Limb (tissue), 2 donors: ENCODE measurements at regions not wholly inside any gene's neighbourhood (a gene's known extent, or its start where the extent isn't known, plus 50 kb on each side); places are given as distances from the start of the nearest gene placed in this dataset.

Source experiments
- DNase-seq, 2 donors: peaks; one replicate each; pipeline ENCODE4 v3.0.0-alpha.2; 2016; ENCODE audit errors: extremely low spot score in 2 of 2

DNA sequence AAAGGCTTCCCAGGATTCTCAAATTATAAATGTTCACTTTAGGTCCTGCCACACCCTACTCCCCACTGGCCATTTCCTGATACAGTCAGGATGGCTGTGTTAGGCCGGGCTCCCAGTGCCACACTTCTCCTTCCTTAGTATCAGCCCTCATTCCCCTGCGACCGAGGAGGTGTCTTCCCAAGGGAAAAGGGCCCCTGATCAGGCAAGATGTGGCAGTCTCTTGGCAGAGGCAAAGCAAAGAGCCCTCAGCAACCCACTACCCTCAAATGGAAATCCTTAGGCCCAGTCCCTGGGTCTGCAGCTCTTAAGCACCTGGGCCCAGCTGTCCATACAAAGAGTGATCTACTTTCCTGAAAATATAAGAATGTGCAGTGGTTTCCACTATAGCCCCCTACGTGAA lies 96.5 kb upstream of the VASH1 start:
- no peak for DNase-seq

DNA sequence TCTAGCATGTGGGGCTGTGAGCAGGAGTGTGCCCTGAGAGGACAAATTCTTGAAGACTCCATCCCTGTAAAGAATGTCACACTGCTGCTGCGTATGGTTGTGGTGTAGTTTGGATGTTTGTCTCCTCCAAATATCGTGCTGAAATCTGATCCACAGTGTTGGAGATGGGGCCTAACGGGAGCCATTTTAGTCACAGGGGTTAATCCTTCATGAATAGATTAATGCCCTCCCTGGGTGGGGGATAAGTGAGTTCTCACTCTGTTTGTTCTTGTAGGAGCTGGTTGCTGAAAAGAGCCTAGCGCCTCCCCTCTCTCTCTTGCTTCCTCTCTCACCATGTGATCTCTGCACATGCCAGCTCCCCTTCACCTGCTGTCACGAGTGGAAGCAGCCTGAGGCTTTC lies 94.5 kb upstream of the VASH1 start:
- no peak for DNase-seq

DNA sequence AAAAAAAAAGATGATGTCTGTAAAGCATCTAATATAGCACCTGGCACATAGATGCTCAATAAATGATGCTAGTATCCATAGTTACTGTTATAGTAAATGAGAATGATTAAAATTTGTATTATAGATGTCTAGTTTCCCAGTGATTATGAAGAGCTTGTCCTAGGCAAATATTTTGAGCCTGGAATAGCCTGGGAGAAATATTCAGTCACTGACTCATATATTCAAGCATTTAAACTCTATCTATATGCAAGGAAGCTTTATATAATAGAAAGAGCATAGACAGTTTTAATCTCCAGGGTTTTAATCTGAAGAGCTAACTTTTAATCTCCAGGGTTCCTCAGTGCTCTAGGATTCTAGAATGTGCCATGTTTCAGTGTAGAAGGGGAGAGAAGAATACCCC lies 91.5 kb upstream of the VASH1 start:
- DNase-seq, result no peak

DNA sequence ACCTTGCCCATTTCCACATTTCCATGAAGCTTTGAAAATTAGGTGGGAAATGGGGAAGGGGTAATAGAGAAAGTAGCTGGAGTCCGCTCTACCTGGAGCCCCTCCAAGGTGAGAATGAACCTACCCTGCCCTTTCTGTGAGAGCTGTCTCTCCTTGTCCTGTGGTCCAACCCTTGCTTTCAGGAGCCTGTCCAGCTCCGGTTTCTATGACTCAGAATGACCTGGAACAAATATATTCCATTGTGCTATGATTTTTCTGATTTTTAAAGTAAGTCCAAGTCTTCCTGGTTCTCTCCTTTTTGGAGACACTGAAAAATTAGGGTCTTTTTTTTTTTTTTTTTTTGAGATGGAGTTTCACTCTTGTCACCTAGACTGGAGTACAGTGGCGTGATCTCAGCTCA lies 89.1 kb upstream of the VASH1 start:
- no peak for DNase-seq

DNA sequence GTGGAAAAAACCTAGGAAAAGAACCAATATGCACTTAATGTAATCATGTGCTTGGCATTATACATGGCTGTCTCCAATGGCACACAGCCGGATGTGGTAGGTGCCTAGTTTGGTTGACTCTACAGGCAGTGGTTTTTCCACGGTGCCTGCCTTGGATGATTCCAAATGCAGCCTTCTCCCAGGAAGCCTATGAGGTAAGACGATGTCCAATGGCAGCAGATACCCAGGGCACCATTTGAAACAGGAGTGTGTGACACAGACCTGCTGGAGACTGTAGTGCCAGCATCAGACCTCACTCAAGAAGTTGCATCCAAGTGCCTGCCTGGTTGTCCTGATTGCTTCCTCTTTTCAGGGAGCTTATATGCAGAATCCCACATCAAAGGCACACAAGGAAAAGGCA lies 88.0 kb upstream of the VASH1 start:
- DNase-seq, result no peak

DNA sequence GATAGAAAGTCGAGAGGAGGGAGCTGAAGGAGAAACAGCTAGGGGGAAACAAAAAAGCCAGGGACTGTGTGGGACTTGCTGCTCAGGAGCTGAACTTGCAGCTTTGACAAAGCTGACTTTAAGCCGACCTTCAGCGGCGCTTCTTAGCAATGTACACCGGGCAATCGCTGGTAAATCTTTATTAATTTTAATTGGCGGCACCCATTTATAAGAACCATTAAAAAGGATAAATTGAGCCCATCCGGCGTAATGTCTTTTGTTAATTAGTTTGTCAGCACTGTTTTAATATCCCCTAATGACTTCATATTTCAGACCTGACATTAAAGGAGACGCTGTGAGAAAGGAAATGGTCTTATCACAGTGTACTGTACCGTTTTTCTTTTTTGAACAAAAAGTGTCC lies 86.2 kb upstream of the VASH1 start:
- DNase-seq, result no peak

DNA sequence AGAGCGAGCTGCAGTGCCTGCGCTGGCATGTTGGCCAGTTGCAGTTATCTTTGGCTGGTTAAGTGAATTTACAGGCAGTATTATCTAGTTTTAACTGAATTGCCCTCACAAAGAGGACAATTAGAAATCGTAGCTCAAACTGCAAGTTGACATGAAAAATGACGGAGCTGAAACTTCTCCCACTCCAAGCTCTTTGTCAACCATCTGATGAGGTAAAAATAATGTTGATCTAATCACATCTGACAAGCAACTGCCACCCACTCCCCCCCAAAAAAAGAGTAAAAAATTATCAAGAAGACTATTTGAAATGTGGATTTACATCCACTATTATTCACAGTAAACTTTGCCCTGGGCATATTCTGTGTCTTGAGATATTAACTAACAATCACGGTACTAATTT lies 84.7 kb upstream of the VASH1 start:
- no peak for DNase-seq

DNA sequence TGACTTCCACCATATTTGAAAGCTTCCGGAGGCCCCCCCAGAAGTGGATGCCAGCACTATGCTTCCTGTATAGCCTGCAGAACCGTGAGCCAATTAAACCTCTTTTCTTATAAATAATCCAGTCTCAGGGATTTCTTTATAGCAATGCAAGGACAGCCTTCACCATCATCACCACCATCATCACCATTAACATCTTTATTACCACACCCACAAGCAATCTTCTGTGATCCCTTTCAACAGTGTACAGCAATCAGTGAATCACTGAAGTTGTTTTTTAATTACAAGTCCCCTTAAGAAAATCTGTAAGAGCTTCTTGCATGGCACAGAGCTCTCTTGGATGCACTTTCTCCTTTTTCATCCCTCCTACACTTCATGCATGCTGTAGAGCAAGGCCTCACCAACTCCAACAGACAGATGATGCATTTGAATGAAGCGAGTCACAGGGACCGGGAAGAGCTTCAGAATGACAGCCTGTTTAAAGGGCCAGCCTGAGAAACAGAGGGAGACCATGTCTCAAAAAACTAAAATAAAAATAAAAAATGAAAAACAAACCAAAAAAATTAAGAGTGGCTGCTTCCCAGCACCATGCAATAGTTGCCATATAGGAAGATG lies 83.6 kb upstream of the VASH1 start:
- DNase-seq, result no peak

DNA sequence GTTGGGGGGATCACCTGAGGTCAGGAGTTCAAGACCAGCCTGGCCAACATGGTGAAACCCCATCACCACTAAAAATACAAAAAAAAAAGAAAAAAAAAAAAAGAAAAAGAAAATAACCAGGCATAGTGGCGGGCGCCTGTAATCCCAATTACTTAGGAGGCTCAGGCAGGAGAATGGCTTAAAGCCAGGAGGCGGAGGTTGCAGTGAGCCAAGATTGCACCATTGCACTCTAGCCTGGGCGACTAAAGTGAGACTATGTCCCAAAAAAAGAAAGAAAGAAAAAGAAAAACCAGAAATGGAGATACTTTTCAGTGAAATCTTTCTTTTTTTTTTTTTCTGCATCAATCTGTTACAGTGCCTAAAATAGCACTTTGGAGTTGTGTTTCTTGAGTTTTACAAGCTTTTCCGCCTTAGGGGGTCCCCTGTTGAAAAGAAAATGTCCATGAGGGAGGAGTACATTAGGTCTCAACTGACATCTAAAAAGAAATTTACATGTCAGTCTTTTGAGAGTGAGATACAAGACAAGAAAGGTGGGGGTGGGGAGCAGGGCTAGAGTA lies 82.9 kb upstream of the VASH1 start:
- DNase-seq, result no peak

DNA sequence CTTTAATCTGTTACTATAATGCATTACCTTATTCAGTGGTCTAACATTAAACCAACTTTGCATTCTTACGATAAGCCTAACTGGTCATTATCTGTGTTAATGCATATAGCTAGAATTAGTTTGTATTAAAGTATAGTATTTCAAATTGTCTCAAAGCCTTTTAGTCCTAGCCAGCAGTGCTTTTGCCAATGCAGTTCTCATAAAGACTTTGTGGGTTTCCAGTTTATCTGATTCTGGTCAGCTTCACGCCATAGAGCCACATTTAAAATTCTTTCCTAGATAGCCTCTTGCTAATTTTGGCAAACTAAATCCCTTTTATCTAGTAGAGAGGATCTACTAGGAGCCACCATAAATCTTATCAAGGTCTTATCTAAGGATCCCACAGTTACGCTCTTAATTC lies 78.9 kb upstream of the VASH1 start:
- no peak for DNase-seq

DNA sequence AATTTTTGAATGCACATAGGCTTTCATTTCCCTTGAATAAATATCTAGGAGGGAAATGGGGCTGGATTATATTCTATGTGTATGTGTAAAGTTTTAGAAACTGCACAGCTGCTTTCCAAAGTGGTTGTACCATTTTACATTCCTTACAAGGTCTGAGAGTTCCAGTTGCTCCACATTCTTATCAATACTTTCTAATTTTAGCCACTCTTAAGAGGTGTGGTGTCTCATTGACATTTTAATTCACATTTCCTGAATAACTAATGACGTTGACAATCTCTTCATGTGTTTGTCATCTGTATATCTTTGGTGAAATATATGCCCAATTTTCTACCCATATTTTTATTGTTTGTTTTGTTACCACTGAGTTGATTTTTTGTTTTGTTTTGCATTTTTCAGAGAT lies 74.6 kb upstream of the VASH1 start:
- DNase-seq, result no peak

DNA sequence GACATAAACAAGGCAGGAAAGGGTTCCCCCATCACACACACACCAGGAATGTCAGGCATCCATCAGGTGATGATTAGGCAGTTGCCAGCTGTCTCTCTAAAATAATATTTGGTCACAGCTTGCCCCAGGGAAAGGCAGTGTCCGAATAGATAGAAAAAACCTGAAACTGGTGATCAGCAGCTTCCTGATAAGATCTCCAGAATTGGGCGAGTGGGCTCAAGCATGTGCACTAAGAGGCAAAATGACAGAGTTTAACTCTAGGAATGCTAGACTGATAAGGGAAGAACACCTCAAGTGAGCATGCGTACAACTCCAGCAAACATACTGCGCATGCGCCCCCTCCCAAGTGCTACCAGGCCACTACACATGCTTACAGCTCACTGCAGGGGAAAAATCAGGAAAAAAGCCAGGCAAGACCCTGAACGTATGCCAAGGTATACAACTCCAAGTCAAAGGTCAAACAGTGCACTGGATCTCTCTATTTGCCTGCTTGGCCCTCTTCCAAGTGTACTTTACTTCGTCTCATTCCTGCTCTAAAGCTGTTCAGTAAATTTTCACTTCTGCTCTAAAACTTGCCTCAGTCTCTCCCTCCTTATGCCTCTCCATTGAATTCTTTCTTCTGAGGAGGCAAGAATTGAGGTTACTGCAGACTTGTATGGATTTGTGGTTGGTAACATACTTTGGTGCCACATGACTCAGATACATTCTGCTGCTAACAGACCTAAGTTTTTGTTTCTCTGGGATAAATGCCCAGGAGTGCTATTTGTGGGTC lies 73.5 kb upstream of the VASH1 start:
- DNase-seq, result no peak

DNA sequence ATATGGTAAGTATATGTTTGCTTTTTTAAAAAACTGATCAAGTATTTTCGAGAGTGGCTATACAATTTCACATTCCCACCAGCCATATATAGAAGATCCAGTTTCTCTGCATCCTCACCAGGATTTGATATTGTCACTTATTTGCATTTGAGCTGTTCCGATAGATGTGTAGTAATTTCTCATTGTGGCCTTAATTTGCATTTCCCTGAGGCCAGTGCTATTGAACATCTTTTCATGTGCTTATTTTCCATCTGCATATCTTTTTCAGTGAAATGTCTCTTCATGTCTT lies 72.9 kb upstream of the VASH1 start:
- no peak for DNase-seq

DNA sequence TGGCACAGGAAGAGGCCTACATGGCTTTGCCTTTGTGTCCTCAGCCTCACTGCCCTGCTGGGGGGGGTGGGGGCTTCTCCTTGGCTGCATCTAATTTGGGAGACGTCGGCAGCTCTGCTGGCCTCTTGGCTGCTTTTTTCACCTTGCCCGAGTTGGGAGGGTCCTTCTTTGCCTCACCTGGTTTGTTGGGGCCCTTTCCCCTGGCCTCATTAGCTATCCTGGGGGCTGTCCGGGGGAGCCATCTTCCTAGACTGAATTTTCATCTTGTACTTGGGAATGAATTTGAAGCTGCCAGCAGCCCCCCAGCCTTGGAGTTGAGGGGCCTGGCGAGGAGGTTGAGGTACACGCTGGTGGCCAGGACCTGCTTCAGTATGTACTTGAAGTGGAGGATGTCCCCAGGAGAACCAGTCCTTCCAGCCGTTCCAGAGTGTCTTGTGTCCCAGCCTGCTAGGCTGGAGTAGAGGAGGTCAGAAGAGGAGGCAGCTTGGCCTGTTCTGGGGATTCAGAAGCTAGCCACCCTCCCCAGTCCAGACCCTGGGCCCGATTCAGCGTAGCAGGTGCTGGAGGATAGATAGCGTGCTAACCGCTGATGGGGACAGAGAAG lies 70.7 kb upstream of the VASH1 start:
- DNase-seq, result no peak

DNA sequence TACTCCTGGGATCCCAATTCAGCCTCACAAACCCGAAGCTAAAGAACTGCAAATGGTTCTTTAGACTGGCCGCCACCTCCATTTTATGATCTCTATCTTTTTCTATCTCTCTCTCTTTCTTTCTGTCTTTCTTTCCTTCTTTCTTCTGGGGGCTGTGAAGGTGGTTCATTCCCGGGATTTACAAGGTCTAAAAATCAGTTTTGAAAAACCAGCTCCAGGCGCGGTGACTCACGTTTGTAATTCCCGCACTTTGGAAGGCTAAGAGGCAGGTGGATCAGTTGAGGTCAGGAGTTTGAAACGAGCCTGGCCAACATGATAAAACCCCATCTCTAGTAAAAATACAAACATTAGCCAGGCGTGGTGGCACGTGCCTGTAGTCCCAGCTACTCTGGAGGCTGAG lies 67.2 kb upstream of the VASH1 start:
- DNase-seq, result no peak

DNA sequence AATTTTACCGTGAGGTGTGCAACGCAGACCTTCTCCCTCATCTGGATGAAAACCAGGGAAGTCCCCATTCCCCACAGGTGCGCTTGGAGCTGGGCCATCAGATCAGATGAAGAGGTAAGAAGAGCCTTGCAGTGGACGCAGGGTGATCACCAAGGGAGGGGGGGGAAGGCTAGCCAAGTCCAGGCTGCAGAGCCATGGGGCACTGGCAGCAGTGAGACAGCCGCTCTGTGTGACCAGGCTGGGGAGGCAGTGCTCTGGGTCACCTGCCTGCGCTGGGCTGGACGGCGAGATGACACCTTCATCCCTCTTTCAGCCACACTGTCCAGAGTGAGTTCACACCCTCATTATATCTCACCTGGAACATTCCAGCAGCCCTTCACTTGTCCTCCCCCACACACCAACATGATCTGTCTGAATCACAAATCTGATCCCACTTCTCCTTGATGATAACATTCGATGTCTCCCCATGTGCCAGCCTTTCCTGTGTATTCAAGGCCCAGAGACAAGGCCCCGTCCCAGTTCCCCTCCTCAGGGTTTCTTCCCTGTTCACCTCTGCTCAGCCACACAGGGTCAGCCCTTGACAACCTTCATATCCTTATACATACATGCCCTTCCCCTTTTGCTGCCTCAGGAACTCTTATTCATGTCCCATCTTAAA lies 65.9 kb upstream of the VASH1 start:
- DNase-seq, result no peak

DNA sequence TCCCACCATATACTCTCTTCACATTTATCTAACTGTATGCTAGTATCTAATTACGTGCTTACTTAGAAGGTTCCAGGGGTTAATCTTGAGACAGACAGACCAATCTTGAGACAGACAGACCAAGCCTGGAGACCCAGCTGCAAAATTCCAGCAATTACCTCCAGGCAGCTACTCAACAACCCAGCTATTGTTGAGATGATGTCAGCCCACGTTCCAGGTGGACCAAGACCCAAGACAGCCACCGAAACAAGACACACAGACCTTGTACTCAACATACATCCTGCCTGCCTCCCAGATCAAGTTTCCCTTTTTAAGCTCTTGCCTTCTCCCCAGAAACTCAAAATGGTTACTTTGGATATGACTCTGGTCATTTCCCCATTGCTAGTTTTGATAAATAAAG lies 64.9 kb upstream of the VASH1 start:
- DNase-seq, result no peak

DNA sequence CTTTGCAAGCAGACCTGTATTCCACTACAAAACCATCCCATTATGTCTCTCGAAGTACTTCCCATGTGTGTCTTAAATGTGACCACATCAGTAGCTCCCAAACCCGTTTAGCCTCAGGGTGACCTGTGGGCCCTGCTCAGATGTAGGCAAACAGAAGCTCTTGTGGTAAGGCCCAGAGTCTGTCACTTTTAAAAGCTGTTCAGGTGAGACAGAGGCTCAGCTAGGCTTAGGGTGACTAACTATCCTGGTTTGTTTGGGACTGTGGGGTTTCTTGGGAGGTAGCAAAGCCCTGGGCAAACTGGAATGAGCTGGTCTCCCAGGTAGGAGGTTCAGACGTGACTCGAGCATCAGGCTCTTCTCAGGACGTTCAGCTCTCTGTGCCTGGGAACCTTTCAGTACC lies 64.5 kb upstream of the VASH1 start:
- no peak for DNase-seq

DNA sequence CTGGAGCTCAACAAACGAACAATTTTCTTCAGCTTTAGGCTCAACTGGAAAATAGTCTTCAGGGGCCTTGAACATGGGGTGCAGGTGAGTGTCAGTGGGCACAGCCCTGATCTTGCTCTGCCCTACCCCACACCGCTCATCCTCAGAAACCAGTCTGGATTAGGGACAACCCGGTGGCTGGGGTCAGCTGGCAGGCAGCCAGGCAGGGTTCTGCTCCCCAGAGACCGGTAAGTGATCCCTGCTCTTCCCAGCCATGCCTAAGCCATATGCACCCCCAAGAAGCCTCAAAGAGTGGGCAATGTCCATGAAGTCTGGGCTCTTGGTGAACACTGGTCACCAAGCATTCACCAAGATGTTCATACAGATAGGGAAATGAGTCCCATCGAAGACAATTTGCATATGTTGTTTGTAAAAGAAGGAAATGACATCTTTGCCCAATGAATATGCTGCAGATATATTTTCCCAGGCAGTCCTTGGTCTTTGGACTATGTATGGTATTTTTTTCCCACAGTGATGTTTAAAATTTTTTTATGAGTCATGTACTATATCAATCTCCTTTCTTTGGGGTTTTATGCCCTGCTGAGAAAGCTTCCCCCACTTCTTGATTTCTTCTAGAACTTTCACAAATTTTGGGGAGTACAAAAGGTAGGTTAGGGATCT lies 63.9 kb upstream of the VASH1 start:
- DNase-seq, result no peak

DNA sequence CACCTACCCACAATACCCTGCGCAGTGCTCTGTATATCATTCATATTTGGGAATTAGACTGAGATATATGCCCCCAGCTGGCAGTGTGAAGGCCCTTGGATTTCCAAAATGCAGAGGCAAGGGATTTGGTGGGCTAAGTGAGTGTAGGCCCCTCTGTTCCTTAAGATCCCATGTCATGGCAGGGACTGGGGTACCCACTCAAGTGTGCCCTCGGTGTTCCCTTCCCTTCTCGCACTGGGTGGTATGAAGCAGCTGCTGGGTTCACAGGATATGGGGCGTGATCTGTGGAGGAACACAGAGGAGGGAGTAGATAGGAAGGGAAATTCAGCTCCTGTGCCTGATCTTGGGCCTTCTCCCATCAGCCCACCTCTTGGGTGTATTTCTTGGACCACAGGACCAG lies 63.1 kb upstream of the VASH1 start:
- no peak for DNase-seq

DNA sequence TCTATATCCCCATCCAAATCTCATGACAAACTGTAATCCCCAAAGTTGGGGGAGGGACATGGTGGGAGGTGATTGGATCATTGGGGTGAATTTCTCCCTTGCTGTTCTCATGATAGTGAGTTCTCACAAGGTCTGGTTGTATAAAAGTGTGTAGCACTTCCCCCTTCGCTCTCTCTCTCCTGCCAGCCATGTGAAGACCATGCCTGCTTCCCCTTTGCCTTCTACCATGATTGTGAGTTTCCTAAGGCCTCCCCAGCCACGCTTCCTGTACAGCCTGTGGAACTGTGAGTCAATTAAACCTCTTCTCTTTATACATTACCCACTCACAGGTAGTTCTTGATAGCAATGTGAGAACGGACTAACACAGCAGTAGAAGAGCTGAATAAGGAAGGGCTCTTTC lies 62.6 kb upstream of the VASH1 start:
- no peak for DNase-seq
